ENCODE measurements at regions not wholly inside any gene's neighbourhood (a gene's known extent, or its start where the extent isn't known, plus 50 kb on each side); places are given as distances from the start of the nearest gene placed in this dataset.
"Not testable (repeated sequence)": the region's sequence is repeated elsewhere in the genome, so short reads cannot be mapped to it uniquely, and the experiment has no call there.

GRCh38 chr6:14567842-14568241 lies 450.3 kb downstream of the CD83 start:
- Histone ChIP-seq H3K79me2 (replicated peaks; ENCODE audit: insufficient read depth, low read length) (no peaks in the 10 kb centered on the region), H4K20me1 (ENCODE audit: insufficient read depth) (no peaks in the 10 kb centered on the region), H3K9me3 (ENCODE audit: low read length) (no peaks in the 10 kb centered on the region), H2AFZ (ENCODE audit: low read depth, low read length) (no peak overlapping the region), H3K36me3 (ENCODE audit: insufficient read depth, low read length) (no peaks in the 10 kb centered on the region), H3K4me2 (ENCODE audit: low read length) (no peak overlapping the region), H3K27me3 (ENCODE audit: insufficient read depth, low read depth, low read length) (no peaks in the 10 kb centered on the region), H3K4me3 (ENCODE audit: low read length) (no peak overlapping the region), H3K9ac (ENCODE audit: low read length) (no peak overlapping the region), H3K9me2 (ENCODE audit: insufficient read depth, low read length) (no peaks in the 10 kb centered on the region), H3F3A (ENCODE audit: insufficient read depth, low read length, poor library complexity, severe bottlenecking) (no peaks in the 10 kb centered on the region), H3K27ac (ENCODE audit: low read length) (no peak overlapping the region)
- no peak for TF ChIP-seq EZH2 (IDR thresholded peaks at IDR 0.05; ENCODE audit: borderline replicate concordance, insufficient read depth, low read length, poor library complexity, severe bottlenecking)
- TF ChIP-seq RAD21 (conservative IDR thresholded peaks at IDR 0.05): no peak
- no peak for TF ChIP-seq MXI1 (conservative IDR thresholded peaks at IDR 0.05; ENCODE audit: poor library complexity, severe bottlenecking)
- TF ChIP-seq, protein P1, sequence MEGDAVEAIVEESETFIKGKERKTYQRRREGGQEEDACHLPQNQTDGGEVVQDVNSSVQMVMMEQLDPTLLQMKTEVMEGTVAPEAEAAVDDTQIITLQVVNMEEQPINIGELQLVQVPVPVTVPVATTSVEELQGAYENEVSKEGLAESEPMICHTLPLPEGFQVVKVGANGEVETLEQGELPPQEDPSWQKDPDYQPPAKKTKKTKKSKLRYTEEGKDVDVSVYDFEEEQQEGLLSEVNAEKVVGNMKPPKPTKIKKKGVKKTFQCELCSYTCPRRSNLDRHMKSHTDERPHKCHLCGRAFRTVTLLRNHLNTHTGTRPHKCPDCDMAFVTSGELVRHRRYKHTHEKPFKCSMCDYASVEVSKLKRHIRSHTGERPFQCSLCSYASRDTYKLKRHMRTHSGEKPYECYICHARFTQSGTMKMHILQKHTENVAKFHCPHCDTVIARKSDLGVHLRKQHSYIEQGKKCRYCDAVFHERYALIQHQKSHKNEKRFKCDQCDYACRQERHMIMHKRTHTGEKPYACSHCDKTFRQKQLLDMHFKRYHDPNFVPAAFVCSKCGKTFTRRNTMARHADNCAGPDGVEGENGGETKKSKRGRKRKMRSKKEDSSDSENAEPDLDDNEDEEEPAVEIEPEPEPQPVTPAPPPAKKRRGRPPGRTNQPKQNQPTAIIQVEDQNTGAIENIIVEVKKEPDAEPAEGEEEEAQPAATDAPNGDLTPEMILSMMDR (IDR thresholded peaks at IDR 0.05; ENCODE audit: poor library complexity, severe bottlenecking): no peak
- TF ChIP-seq, protein P2, sequence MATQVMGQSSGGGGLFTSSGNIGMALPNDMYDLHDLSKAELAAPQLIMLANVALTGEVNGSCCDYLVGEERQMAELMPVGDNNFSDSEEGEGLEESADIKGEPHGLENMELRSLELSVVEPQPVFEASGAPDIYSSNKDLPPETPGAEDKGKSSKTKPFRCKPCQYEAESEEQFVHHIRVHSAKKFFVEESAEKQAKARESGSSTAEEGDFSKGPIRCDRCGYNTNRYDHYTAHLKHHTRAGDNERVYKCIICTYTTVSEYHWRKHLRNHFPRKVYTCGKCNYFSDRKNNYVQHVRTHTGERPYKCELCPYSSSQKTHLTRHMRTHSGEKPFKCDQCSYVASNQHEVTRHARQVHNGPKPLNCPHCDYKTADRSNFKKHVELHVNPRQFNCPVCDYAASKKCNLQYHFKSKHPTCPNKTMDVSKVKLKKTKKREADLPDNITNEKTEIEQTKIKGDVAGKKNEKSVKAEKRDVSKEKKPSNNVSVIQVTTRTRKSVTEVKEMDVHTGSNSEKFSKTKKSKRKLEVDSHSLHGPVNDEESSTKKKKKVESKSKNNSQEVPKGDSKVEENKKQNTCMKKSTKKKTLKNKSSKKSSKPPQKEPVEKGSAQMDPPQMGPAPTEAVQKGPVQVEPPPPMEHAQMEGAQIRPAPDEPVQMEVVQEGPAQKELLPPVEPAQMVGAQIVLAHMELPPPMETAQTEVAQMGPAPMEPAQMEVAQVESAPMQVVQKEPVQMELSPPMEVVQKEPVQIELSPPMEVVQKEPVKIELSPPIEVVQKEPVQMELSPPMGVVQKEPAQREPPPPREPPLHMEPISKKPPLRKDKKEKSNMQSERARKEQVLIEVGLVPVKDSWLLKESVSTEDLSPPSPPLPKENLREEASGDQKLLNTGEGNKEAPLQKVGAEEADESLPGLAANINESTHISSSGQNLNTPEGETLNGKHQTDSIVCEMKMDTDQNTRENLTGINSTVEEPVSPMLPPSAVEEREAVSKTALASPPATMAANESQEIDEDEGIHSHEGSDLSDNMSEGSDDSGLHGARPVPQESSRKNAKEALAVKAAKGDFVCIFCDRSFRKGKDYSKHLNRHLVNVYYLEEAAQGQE (IDR thresholded peaks at IDR 0.05; ENCODE audit: borderline replicate concordance): no peak
- no peak for TF ChIP-seq TAF1 (IDR thresholded peaks at IDR 0.05; ENCODE audit: low read depth)
- TF ChIP-seq EP300 (conservative IDR thresholded peaks at IDR 0.05; ENCODE audit: poor library complexity, severe bottlenecking): no peak
- TF ChIP-seq POLR2AphosphoS5 (IDR thresholded peaks at IDR 0.05): no peak

DNA sequence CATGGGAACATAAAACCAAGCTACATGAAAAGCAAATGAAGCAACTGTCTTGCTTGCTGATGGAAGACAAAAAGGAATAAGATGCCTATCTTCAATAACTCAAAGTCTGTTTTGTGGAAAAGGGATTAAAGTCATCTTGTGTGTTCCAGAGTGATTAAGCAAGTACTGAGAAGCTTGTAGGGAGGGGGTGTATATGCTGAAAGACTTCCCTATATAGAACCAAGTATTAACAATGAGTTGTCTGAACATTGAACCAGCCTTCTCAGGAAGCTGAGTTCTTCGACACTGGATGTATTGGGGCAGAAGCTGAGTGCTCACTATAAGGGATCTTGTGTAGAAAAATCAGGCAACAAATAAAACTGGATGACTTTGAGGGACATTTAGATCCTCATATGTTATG lies 451.8 kb downstream of the CD83 start:
- H3K27ac ChIP-seq (ENCODE audit: low read length): no peak overlapping the region
- H3K9me2 ChIP-seq (ENCODE audit: insufficient read depth, low read length): no peaks in the 10 kb centered on the region
- H3K4me3 ChIP-seq (ENCODE audit: low read length): no peak overlapping the region
- no peaks in the 10 kb centered on the region for H3F3A ChIP-seq (ENCODE audit: insufficient read depth, low read length, poor library complexity, severe bottlenecking)
- H3K4me2 ChIP-seq (ENCODE audit: low read length): no peak overlapping the region
- H2AFZ ChIP-seq (ENCODE audit: low read depth, low read length): no peak overlapping the region
- no peaks in the 10 kb centered on the region for H3K27me3 ChIP-seq (ENCODE audit: insufficient read depth, low read depth, low read length)
- H3K9me3 ChIP-seq (ENCODE audit: low read length): no peaks in the 10 kb centered on the region
- H3K79me2 ChIP-seq (replicated peaks; ENCODE audit: insufficient read depth, low read length): no peaks in the 10 kb centered on the region
- TF ChIP-seq TAF1 (IDR thresholded peaks at IDR 0.05; ENCODE audit: low read depth): no peak
- TF ChIP-seq RAD21 (conservative IDR thresholded peaks at IDR 0.05): no peak
- no peak for TF ChIP-seq SMC3 (conservative IDR thresholded peaks at IDR 0.05; ENCODE audit: poor library complexity)
- H3K9ac ChIP-seq (ENCODE audit: low read length): no peak overlapping the region
- no peaks in the 10 kb centered on the region for H4K20me1 ChIP-seq (ENCODE audit: insufficient read depth)
- H3K36me3 ChIP-seq (ENCODE audit: insufficient read depth, low read length): no peaks in the 10 kb centered on the region

DNA sequence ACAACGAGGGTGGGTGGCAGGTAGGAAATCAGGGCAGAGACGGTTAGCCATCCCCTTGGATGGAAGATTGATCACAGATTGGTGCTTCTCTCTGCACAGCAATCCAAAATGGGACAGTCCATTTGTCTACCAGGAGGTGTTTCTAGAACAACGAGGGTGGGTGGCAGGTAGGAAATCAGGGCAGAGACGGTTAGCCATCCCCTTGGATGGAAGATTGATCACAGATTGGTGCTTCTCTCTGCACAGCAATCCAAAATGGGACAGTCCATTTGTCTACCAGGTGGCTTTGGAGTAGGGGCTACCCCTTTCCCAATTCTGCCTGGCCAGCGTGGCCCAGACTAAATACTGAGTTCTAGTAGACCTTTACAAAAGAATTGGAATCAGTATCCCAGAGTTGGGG lies 452.3 kb downstream of the CD83 start:
- not testable (repeated sequence) for H3K9ac ChIP-seq (ENCODE audit: low read length); H3K79me2 ChIP-seq (replicated peaks; ENCODE audit: insufficient read depth, low read length); H3K27me3 ChIP-seq (ENCODE audit: insufficient read depth, low read depth, low read length); H2AFZ ChIP-seq (ENCODE audit: low read depth, low read length); H3K9me3 ChIP-seq (ENCODE audit: low read length); H3K4me3 ChIP-seq (ENCODE audit: low read length); H3K36me3 ChIP-seq (ENCODE audit: insufficient read depth, low read length); H3F3A ChIP-seq (ENCODE audit: insufficient read depth, low read length, poor library complexity, severe bottlenecking); H3K4me2 ChIP-seq (ENCODE audit: low read length); H4K20me1 ChIP-seq (ENCODE audit: insufficient read depth); H3K27ac ChIP-seq (ENCODE audit: low read length); H3K9me2 ChIP-seq (ENCODE audit: insufficient read depth, low read length)
